CD14-positive monocyte (primary cell): ENCODE measurements at regions not wholly inside any gene's neighbourhood (a gene's known extent, or its start where the extent isn't known, plus 50 kb on each side); places are given as distances from the start of the nearest gene placed in this dataset.

ENCODE experiments used
- DNase-seq, 3 donors: peaks; one replicate each; pipeline ENCODE4 v3.0.0-alpha.2; 2011 to 2022
- H2AFZ ChIP-seq: 2 replicates; pipeline ENCODE4 v1.6.0; 2012; ENCODE audit warnings: mild to moderate bottlenecking, low read depth, low read length, inconsistent platforms; ENCODE audit not compliant: insufficient read depth, poor library complexity, severe bottlenecking
- H3K27ac ChIP-seq, 2 donors: 1 replicate in 1 of 2; 2 replicates in 1 of 2; pipeline ENCODE4 v1.5.1; 2012 to 2013; ENCODE audit warnings: low read length in 2 of 2, control low read depth in 1 of 2, inconsistent platforms in 1 of 2, low read depth in 1 of 2, mild to moderate bottlenecking in 1 of 2
- H3K27me3 ChIP-seq, 2 donors: one replicate each; pipeline versions ENCODE4 v1.6.0 to v1.6.1; 2011 to 2013; ENCODE audit warnings: low read length in 2 of 2; ENCODE audit not compliant: control insufficient read depth in 2 of 2, insufficient read depth in 2 of 2
- H3K36me3 ChIP-seq, 2 donors: replicated peaks in 1 of 2; 1 replicate in 1 of 2; 2 replicates in 1 of 2; pipeline versions ENCODE4 v1.5.1 to v1.6.1; 2012 to 2013; ENCODE audit warnings: low read length in 2 of 2, control low read depth in 1 of 2, inconsistent platforms in 1 of 2, mild to moderate bottlenecking in 1 of 2; ENCODE audit not compliant: insufficient read depth in 2 of 2, control insufficient read depth in 1 of 2
- H3K4me1 ChIP-seq, 2 donors: 1 replicate in 1 of 2; 2 replicates in 1 of 2; pipeline versions ENCODE4 v1.5.1 to v1.6.1; 2012 to 2013; ENCODE audit warnings: low read length in 2 of 2, control low read depth in 1 of 2, inconsistent platforms in 1 of 2, mild to moderate bottlenecking in 1 of 2, moderate library complexity in 1 of 2; ENCODE audit not compliant: insufficient read depth in 2 of 2, control insufficient read depth in 1 of 2
- H3K4me2 ChIP-seq: replicated peaks from 2 replicates; pipeline ENCODE3; 2012; ENCODE audit warnings: low read length, moderate library complexity, mild to moderate bottlenecking; ENCODE audit not compliant: poor library complexity, severe bottlenecking; ENCODE audit errors: extremely low read depth
- H3K4me3 ChIP-seq, 3 experiments: fragments of 200-600 bp in 1 of 3; sonication (generic) in 1 of 3; replicated peaks in 1 of 3; 1 replicate in 2 of 3; 2 replicates in 1 of 3; pipeline ENCODE4 v1.5.1; 2011 to 2013; ENCODE audit warnings: low read length in 3 of 3, mild to moderate bottlenecking in 3 of 3, control low read depth in 2 of 3, low read depth in 2 of 3, inconsistent platforms in 1 of 3, moderate library complexity in 1 of 3
- H3K79me2 ChIP-seq: 2 replicates; pipeline ENCODE4 v1.6.0; 2012; ENCODE audit warnings: mild to moderate bottlenecking, control low read depth, inconsistent platforms, low read length, moderate library complexity; ENCODE audit not compliant: insufficient read depth
- H3K9ac ChIP-seq: 2 replicates; pipeline ENCODE4 v1.6.0; 2017; ENCODE audit warnings: low read length, mild to moderate bottlenecking; ENCODE audit not compliant: insufficient read depth, poor library complexity, severe bottlenecking
- H3K9me3 ChIP-seq, 2 donors: replicated peaks in 1 of 2; 1 replicate in 1 of 2; 2 replicates in 1 of 2; pipeline versions ENCODE4 v1.5.1 to v1.6.1; 2012 to 2013; ENCODE audit warnings: low read length in 2 of 2, control low read depth in 1 of 2; ENCODE audit not compliant: control insufficient read depth in 1 of 2, insufficient read depth in 1 of 2
- H4K20me1 ChIP-seq: 2 replicates; pipeline ENCODE4 v1.6.0; 2012; ENCODE audit warnings: mild to moderate bottlenecking, low read length, control low read depth, moderate library complexity; ENCODE audit not compliant: insufficient read depth
- H3K27ac Mint-ChIP-seq, 7 donors: one replicate each; pipeline ENCODE4 v1.8.0; 2020; ENCODE audit warnings: mild to moderate bottlenecking in 7 of 7, mixed read lengths in 7 of 7, moderate library complexity in 6 of 7, inconsistent platforms in 2 of 7
- H3K27me3 Mint-ChIP-seq, 3 donors: one replicate each; pipeline ENCODE4 v1.8.0; 2021 to 2022; ENCODE audit warnings: low read depth in 3 of 3, mild to moderate bottlenecking in 3 of 3, mixed read lengths in 3 of 3, moderate library complexity in 3 of 3, inconsistent platforms in 1 of 3
- H3K36me3 Mint-ChIP-seq, 2 donors: one replicate each; pipeline ENCODE4 v1.8.0; 2020; ENCODE audit warnings: mixed read lengths in 2 of 2, inconsistent platforms in 1 of 2, mild to moderate bottlenecking in 1 of 2
- H3K4me1 Mint-ChIP-seq: one replicate; pipeline ENCODE4 v1.8.0; 2020; ENCODE audit warnings: mild to moderate bottlenecking, mixed read lengths
- H3K4me3 Mint-ChIP-seq, 2 donors: one replicate each; pipeline ENCODE4 v1.8.0; 2020; ENCODE audit warnings: mild to moderate bottlenecking in 2 of 2, mixed read lengths in 2 of 2, moderate library complexity in 1 of 2
- H3K9me3 Mint-ChIP-seq, 7 donors: one replicate each; pipeline ENCODE4 v1.8.0; 2020 to 2022; ENCODE audit warnings: mixed read lengths in 7 of 7, mild to moderate bottlenecking in 6 of 7, moderate library complexity in 6 of 7, inconsistent platforms in 2 of 7
- WGBS: methylation state at CpG from one replicate; pipeline ENCODE4 v1.1.5; 2013; ENCODE audit warnings: missing lambda C conversion rate; ENCODE audit not compliant: insufficient coverage; 5-methylcytosine and 5-hydroxymethylcytosine counted together
- intact Hi-C, 2 donors: fragments of 100-400 bp; cut with micrococcal nuclease; formaldehyde crosslinking; loops; one replicate each; pipeline versions ENCODE4 v1.15.0 to v1.15.1; 2023
- TF ChIP-seq, protein P1 (sequence below): fragments of 200-600 bp; IDR thresholded peaks from one replicate; pipeline ENCODE4 v1.8.0; 2022; ENCODE audit warnings: antibody characterized with exemption, mild to moderate bottlenecking

DNA sequence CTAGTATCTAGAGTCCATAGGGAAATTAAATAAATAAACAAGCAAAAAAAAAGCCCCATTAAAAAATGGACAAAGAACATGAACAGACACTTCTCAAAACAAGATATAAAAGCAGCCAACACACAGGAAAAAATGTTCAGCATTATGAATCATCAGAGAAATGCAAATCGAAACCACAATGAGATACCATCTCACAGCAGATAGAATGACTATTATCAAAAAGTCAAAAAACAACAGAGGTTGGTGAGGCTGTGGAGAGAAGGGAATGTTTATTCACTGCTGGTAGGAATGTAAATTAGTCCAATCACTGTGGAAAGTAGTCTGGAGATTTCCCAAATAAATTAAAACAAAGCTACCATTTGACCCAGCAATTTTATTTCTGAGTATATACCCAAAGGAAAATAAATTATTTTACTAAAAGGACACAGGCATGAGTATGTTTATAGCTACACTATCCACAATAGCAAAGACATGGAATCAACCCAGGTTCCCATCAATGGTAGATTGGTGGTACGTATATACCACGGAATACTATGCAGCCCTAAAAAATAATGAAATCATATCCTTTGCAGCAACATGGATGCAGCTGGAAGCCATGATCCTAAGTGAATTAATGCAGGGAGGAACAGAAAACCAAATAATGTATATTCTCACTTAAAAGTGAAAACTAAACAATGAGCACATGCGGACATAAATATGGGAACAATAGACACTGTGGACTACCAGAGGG lies 366.5 kb upstream of the SEMA3C start:
- Histone ChIP-seq H3K4me1 (no peaks in the 10 kb centered on the region), H4K20me1 (no peaks in the 10 kb centered on the region), H3K36me3 (no peaks in the 10 kb centered on the region), H2AFZ (no peak overlapping the region), H3K9ac (no peak overlapping the region), H3K4me2 (no peak overlapping the region), H3K79me2 (no peaks in the 10 kb centered on the region), H3K27ac (no peak overlapping the region), H3K9me3 (no peaks in the 10 kb centered on the region), H3K4me3 (no peak overlapping the region), H3K27me3 (no peaks in the 10 kb centered on the region)
- TF ChIP-seq, protein P1, sequence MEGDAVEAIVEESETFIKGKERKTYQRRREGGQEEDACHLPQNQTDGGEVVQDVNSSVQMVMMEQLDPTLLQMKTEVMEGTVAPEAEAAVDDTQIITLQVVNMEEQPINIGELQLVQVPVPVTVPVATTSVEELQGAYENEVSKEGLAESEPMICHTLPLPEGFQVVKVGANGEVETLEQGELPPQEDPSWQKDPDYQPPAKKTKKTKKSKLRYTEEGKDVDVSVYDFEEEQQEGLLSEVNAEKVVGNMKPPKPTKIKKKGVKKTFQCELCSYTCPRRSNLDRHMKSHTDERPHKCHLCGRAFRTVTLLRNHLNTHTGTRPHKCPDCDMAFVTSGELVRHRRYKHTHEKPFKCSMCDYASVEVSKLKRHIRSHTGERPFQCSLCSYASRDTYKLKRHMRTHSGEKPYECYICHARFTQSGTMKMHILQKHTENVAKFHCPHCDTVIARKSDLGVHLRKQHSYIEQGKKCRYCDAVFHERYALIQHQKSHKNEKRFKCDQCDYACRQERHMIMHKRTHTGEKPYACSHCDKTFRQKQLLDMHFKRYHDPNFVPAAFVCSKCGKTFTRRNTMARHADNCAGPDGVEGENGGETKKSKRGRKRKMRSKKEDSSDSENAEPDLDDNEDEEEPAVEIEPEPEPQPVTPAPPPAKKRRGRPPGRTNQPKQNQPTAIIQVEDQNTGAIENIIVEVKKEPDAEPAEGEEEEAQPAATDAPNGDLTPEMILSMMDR: no peak
- Mint-ChIP-seq H3K4me3 (no peak overlapping the region), H3K4me1 (no peaks in the 10 kb centered on the region), H3K9me3 (peaks cover 2 to 16% (median 6%) of the 10 kb centered on the region in 7 donors), H3K27ac (no peak overlapping the region), H3K27me3 (peaks cover 0 to 1% (median 0%) of the 10 kb centered on the region in 3 donors), H3K36me3 (no peaks in the 10 kb centered on the region)
- WGBS: no CpG with 5 or more reads among the region's 4 CpGs
- DNase-seq: no peak
- intact Hi-C loops: no loop called here

DNA sequence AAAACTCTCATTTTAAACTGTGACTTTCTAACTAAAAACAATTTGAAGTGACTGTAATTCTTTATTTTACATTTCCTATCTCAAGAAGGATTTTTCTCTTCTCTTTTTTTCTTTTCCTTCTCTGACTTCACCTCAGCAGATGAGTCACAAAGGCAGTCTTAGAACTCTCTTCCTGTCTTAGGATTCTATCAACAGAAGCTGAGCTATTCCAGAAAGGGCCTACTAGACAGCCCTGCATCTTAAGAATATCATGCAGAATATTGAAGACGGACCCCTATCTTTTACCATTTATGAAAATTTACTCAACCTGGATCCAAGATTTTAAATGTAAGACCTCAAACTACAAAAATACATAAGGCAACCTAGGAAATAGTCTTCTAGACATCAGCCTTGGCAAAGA lies 365.7 kb upstream of the SEMA3C start:
- Histone ChIP-seq H3K4me2 (no peak overlapping the region), H3K27ac (no peak overlapping the region), H3K9me3 (no peaks in the 10 kb centered on the region), H3K27me3 (no peaks in the 10 kb centered on the region), H3K79me2 (no peaks in the 10 kb centered on the region), H3K4me3 (no peak overlapping the region), H2AFZ (no peak overlapping the region), H4K20me1 (no peaks in the 10 kb centered on the region), H3K4me1 (no peaks in the 10 kb centered on the region), H3K9ac (no peak overlapping the region), H3K36me3 (no peaks in the 10 kb centered on the region)
- 100% methylated on average over 1 of the region's 1 CpG for WGBS
- Mint-ChIP-seq H3K4me3 (no peak overlapping the region), H3K4me1 (no peaks in the 10 kb centered on the region), H3K27me3 (no peaks in the 10 kb centered on the region), H3K36me3 (no peaks in the 10 kb centered on the region), H3K27ac (no peak overlapping the region), H3K9me3 (peaks cover 2 to 16% (median 7%) of the 10 kb centered on the region in 7 donors)
- TF ChIP-seq, protein P1: no peak
- intact Hi-C loops: no loop called here
- no peak for DNase-seq
